ENCODE measurements at regions not wholly inside any gene's neighbourhood (a gene's known extent, or its start where the extent isn't known, plus 50 kb on each side); places are given as distances from the start of the nearest gene placed in this dataset.

GRCh38 chr14:38385836-38386235 lies 129.9 kb upstream of the CLEC14A start:
- Histone ChIP-seq H3K36me3 (no peaks in the 10 kb centered on the region), H3K9me3 (no peaks in the 10 kb centered on the region), H3K4me3 (no peak overlapping the region), H3K27me3 (no peaks in the 10 kb centered on the region), H3K4me1 (no peaks in the 10 kb centered on the region), H3K27ac (no peak overlapping the region)
- DNase-seq, result no peak
- TF ChIP-seq, protein P1, sequence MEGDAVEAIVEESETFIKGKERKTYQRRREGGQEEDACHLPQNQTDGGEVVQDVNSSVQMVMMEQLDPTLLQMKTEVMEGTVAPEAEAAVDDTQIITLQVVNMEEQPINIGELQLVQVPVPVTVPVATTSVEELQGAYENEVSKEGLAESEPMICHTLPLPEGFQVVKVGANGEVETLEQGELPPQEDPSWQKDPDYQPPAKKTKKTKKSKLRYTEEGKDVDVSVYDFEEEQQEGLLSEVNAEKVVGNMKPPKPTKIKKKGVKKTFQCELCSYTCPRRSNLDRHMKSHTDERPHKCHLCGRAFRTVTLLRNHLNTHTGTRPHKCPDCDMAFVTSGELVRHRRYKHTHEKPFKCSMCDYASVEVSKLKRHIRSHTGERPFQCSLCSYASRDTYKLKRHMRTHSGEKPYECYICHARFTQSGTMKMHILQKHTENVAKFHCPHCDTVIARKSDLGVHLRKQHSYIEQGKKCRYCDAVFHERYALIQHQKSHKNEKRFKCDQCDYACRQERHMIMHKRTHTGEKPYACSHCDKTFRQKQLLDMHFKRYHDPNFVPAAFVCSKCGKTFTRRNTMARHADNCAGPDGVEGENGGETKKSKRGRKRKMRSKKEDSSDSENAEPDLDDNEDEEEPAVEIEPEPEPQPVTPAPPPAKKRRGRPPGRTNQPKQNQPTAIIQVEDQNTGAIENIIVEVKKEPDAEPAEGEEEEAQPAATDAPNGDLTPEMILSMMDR (IDR thresholded peaks at IDR 0.05), result no peak
- ATAC-seq, result no peak
- intact Hi-C loops (cut with DNase I), result no loop called here

DNA sequence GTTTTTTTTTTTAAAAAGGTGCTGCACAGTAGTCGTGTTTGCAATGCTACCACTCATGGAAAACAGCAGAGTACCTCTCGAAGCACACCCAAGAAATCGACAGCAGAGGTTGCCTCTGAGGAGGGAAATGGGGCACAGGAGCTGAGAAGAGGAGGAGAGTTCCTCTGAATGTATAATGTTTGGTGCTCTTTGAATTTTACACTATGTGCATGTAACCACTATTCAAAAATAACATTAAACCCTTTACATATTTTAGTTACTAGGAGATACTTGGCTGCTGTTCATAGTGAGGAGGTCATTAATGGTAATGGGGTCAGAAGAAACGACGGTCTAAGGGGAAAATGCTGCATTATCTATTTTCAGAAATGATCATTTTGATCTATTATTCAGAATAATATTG lies 129.4 kb upstream of the CLEC14A start:
- no peaks in the 10 kb centered on the region for H3K4me1 ChIP-seq
- H3K27ac ChIP-seq, result no peak overlapping the region
- no peaks in the 10 kb centered on the region for H3K36me3 ChIP-seq
- intact Hi-C loops (cut with DNase I), result no loop called here
- no peak for ATAC-seq
- no peaks in the 10 kb centered on the region for H3K9me3 ChIP-seq
- DNase-seq, result no peak
- TF ChIP-seq, protein P1 (IDR thresholded peaks at IDR 0.05), result no peak
- H3K4me3 ChIP-seq, result no peak overlapping the region
- H3K27me3 ChIP-seq, result no peaks in the 10 kb centered on the region

DNA sequence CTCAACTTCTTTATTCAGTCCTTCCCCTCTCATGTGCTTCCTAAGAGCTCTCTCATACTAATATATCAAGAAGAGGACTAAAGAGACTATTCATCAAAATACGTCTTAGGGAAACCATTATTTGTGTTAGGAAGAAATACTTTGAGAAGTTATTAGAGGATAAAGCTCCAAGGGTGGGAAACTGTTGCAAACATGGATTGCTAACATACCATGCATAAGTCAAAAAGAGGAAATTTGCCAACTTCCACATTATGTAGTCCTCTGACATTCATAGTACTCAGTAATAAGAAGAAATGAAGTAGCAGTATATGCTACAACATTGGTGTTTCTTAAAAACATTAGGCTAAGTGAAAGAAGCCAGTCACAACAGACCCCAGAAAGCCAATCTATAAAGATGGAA lies 128.8 kb upstream of the CLEC14A start:
- Histone ChIP-seq H3K27me3 (no peaks in the 10 kb centered on the region), H3K4me3 (no peak overlapping the region), H3K27ac (no peak overlapping the region), H3K36me3 (no peaks in the 10 kb centered on the region), H3K4me1 (no peaks in the 10 kb centered on the region), H3K9me3 (no peaks in the 10 kb centered on the region)
- TF ChIP-seq, protein P1 (IDR thresholded peaks at IDR 0.05), result no peak
- DNase-seq, result no peak
- ATAC-seq, result no peak
- intact Hi-C loops (cut with DNase I), result no loop called here

DNA sequence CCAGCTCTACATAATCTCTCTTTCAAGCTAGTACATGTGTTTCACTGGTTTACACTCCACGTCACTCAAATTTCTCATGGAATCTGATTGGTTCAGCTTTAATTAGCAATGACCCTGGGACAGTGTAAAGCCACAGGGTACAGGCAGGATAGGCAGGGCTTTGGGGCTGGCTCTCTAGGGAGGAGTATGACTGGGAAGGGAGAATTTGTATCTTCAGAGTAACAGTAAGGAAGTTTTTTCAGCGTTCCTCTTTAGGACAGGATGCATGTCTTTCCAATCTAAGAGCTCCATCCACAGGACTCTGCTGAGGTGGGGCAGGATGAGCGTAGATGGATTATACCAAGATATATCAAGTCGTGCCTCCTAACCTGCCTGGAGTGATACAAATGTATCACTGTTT lies 112.0 kb upstream of the CLEC14A start:
- TF ChIP-seq, protein P1 (IDR thresholded peaks at IDR 0.05), result no peak
- Histone ChIP-seq H3K27me3 (no peaks in the 10 kb centered on the region), H3K4me1 (no peaks in the 10 kb centered on the region), H3K36me3 (no peaks in the 10 kb centered on the region), H3K4me3 (no peak overlapping the region), H3K9me3 (no peaks in the 10 kb centered on the region), H3K27ac (no peak overlapping the region)
- no peak for ATAC-seq
- intact Hi-C loops (cut with DNase I), result no loop called here
- no peak for DNase-seq

GRCh38 chr14:38366374-38366773 lies 110.5 kb upstream of the CLEC14A start:
- intact Hi-C loops (cut with DNase I), result no loop called here
- TF ChIP-seq, protein P1 (IDR thresholded peaks at IDR 0.05), result no peak
- DNase-seq, result no peak

DNA sequence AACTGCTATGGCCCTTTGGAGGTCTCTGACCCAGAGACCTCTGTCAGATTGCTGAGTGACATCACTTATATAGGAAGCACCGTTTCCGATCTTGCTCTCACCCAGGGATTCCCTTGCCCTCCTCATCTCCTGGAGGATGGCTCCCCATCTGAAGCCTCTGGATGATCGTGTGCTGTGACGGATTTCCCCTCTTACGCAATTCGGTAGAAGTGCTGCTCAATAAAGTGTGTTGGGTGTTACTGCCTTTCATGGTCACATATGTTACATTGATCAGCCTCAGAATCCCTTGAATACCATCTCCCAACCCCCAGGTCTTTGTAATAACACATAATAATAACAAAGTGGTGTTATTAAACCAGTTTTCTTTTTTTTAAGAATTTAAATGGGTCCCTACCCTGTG lies 107.3 kb upstream of the CLEC14A start:
- Histone ChIP-seq H3K4me3 (no peak overlapping the region), H3K9me3 (no peaks in the 10 kb centered on the region), H3K4me1 (no peaks in the 10 kb centered on the region), H3K27ac (no peak overlapping the region), H3K27me3 (no peaks in the 10 kb centered on the region), H3K36me3 (no peaks in the 10 kb centered on the region)
- TF ChIP-seq, protein P1 (IDR thresholded peaks at IDR 0.05), result no peak
- intact Hi-C loops (cut with DNase I), result no loop called here
- DNase-seq (no peak), ATAC-seq (no peak)

More at GRCh38 chr14:38366374-38366773, 110.5 kb upstream of the CLEC14A start:
- Histone ChIP-seq H3K27me3 (no peaks in the 10 kb centered on the region), H3K4me1 (no peaks in the 10 kb centered on the region), H3K27ac (no peak overlapping the region), H3K36me3 (no peaks in the 10 kb centered on the region), H3K9me3 (no peaks in the 10 kb centered on the region), H3K4me3 (no peak overlapping the region)
- no peak for ATAC-seq
